ENCODE measurements at regions not wholly inside any gene's neighbourhood (a gene's known extent, or its start where the extent isn't known, plus 50 kb on each side); places are given as distances from the start of the nearest gene placed in this dataset.
A peak's percentile ranks its signal among the peaks of the same experiment; 100 is the strongest.

DNA sequence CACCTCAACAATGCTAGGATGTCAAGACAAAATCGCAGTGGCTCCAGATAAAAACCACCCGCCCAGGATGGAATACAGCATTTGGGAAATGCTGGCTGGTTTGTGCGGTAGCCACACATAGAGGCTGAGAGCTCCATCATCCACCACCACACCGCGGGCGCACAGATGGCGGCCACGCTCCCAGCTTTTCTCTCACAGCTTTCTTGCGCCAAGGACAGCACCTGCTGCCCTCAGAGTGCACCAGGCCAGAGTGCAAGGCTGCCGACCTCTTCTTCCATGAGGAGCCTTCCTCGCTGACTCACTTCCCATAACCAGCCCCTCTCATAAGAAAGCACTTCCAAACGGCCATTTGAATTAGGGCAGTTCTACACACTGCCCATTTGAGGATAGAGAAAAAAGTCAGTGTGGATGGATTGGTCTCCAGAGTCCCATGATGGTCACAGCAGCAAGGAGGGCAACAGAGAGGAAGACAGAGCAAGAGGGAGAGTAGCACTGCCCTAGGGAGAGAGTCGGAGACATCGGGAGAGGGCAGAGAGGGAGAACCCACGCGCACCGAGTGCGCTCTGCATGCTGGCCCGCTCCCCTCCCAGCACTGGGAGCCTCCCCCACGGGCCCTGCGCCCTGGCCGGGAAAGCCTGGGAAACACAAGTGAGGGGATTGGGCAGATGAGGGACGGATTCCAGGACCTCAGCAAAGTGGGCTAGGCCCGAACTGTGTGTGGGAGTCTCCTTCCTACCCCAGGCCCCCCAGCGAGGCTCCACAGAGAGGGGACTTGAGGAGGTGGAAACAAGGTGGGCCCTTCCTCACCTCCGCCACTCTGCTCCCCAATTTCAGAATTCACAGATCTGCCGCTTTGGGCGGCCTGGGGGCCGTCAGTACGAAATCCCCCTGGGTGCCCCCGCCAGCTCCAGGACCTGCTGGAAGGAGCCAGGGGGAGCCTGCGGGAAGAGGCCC lies 156.9 kb downstream of the USP12 start:
- DNase-seq: no peak

DNA sequence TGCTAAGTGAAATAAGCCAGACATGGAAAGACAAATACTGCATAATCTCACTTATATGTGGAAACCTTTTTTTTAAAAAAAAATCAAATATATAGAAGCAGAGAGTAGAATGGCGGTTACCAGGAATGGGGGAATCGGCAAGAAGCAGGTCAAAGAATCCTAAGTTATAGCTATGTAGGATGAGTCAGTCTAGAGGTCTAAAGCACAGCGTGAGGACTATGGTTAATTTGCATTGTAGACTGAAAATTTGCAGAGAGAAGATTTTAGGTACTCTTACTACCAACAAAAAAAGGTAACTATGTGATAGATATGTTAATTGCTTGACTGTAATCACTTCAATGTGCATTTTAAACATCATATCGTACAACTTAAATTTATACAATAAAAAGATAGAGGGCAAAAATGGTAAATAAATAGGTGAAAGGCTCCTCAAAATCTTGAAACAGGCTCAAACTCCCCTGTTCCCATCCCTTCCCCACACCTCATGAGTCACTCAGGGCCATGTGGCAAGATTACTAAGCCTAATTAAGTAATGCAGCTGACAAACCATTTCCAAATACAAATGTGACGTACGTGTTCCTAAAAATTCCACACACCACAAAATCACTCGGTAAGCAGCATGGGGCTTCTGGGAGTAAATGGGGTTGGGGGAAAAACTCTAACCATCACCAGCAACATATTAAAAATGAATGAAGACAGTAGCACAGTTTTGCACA lies 159.0 kb downstream of the USP12 start:
- no peak for DNase-seq

DNA sequence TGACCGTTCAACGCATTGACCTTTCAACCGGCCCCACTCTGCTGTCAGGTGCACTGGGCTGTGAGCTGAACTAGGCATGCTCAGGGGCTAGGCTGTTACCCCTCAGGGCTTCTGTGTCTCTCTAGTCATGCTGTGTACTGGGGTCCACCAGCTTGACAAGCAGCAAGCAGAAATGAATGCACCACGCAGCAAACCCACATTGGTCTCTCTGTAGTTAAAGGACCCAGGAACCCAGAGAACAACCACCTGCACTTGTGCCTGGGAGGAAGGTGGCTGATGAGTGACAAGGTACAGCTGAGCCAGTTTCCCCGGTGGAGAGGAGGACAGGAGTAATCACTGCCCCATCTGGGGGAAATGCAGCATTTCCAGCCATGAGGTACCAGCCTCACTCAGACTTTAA lies 159.9 kb downstream of the USP12 start:
- DNase-seq: no peak

DNA sequence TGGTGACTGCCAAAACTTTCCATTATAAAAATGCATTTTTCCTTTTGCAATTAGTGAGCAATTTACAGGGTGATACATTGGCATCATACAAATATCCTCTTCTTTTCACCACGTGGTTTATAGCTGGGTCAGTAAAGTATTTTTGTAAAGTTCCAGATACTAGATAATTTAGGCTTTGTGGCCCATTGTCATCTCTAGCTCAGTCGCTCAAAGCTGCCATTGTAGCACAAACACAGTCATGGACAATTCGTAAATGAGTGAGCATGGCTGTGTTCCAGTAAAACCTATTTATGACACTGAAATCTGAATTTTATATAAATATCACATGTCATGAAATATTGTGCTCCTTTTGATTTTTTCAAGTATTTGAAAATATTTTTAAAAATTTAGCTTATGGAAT lies 162.9 kb downstream of the USP12 start:
- no peak for DNase-seq

DNA sequence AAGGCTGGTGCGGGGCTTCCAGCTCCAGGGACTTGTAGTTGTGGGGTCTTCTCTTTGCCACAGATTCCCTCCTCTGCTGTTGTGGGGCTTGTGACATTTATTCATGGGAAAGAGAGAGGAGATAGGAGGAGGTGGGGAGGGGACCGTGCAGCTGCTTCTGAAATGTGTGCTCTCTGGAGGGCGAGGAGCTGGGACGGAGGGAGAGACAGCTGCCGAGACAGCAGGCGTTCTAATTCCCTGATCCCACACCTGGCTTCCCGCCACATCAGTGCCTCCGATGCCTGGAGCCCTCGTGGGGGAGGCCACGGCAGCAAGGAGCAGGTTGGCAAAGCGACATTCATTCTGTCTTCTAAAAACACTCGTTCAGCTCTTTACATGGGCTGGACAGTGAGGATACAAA lies 164.4 kb downstream of the USP12 start:
- no peak for DNase-seq

DNA sequence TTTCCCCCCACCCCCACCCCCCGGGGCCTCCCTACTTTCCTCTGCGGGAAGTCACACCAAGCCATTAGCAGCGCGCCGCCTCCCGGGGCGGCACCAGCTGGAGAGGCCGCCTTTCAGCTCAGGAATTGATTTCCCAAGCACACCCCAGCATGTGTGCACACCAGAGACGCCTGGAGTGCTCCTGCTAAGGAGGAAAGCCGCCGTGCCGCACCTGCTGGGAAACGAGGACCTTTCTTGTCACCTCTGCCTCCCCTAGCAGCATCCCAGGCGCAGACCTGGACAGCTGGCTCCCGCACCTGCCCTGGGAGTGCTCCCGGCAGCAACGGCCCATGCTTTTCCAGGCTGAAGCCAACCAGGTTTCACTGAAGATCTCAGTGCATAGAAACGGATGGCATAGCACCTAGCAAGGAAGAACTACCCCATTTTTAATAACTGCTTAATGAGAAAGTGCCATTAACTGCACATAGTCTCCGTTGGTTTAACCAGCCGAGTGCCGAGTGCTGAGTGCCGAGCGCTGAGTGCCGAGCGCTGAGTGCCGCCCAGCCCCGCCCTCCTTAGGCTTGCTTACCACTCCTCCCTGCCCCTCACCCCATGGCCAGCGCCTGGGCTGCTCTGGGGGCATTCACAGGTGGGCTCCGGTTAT lies 165.0 kb downstream of the USP12 start:
- DNase-seq: peak; percentile 69

DNA sequence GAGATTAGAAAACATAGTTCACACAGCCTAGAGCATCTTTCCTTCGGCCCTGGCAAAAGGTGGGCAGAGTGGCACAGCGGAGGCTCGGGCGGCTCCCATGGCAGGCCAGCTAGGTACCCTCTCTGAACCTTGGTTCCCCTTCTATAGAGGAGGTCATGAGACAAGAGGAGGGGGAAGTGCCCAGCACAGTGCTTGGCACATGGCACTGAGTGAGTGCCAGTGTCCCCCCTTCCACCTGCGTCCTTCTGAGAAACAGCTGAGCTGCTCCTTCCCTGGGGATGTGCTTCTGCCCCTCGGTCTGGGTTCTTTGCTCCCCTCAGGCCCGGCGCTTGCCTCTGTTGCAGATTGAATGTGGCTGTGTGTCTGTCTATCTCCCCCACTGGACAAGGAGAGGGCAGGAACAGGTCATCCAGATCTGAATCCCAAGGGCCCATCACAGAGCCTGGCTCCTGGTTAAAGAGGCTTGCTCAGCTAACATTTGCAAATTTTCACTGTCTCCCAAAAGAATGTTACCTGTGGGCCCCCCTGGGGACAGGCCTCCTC lies 165.6 kb downstream of the USP12 start:
- no peak for DNase-seq

DNA sequence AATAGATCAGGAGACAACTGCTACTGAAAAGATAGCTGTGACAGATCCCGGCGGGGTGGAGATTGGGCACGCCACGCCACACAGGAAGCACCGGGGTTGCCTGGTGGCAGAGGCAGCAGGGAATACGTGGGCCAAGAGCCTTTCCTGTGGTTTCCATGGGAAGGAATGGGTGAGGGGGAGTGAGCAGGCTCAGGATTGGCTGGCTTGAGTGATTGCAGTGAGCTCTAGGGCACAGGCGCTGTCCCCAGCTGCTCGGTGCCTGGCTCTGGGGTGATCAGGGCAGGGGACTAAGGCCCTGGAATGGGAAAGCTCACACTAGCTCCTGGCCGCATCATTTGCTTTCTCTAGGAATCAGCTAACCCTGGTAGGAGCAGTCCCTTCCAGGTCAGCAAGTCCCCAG lies 166.1 kb downstream of the USP12 start:
- DNase-seq: no peak

DNA sequence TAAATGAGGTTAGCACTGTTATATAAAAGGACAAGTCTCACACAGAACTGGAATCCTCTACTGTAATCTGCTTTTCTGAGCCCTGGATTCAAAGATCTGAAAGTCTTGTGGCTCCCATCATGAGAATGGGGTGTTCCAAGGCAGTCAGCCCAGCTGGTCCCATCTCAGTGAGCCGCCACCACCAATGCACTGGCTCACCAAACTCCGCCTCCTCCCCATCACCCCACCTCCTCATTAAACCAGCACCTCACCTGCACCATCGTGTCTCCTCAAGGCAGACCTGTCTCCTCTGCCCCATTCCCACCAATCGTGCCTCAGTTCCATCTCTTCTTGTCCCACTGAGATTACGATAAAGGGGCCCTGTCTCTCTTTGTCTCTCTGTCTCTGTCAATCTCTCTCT lies 166.7 kb downstream of the USP12 start:
- no peak for DNase-seq

DNA sequence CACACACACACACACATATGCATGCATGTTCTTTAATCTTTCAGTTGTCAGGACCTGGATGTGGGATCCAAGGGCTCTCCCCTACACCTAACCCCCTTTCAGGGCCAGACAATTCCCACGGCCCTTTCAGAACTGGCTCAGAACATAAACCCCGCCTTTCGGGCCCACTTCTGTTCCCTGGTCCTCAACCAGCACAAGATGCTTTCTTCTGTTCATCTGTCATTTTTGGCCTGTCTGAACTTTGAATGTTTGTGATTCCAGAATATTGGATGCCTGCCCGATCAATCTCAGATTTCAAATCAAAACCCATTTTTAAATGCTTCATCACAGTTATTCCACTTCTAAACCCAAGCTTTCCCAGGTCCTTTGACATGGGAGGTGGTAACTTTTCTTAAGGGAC lies 167.3 kb downstream of the USP12 start:
- no peak for DNase-seq

DNA sequence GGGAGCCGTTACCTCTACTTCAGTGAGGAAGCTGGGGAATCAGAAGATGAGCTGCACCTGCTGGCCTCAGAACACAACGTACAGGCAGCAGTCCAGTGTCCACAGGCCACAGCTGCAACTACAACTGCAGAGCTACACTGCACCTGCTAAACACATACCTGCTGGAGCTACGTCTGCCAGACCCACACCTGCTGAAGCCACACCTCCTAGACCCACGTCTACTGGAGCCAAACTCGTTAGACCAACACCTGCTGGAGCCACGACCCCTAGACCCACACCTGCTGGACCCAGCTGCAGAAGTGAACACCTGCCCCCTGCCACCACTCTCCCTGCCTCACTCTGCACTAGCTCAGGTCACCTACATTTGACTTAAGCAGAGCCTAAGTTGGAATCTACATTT lies 169.9 kb downstream of the USP12 start:
- DNase-seq: no peak

DNA sequence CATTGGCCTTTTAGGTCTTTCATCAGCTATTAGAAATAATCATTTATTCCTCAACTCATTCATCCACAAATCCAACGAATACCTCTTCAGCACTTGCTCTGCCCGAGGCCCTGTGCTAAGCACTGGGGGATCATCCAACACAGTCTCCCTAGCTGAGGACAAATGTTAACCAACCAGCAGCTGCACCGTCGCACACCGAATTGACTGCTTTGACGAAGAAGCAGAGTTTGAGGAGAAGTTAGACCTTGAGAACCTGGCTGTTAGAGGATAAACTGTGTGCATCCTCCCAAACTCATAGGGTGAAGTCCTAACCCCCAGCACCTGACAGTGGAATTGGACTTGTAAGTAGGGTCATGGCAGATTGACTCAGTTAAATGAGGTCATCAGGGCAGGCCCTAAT lies 170.9 kb downstream of the USP12 start:
- no peak for DNase-seq

DNA sequence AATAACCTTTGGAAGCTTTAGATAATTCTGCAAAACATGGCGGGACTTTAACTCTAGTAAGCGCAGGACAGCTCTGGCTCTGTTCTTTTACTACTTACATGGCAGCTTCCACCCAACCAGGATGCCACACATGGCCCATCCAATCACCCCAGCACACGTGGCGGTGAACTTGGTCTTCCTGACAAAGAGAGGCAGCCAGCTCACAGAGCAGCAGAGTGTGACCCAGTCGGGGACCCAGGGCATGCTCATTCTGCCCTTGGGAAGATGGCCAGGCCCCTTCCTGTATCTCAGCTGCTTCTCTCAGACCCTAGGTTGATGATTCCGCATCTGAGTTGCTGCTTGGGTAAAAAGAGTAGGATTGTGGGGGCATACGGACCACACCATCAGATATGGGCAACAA lies 172.1 kb downstream of the USP12 start:
- no peak for DNase-seq

DNA sequence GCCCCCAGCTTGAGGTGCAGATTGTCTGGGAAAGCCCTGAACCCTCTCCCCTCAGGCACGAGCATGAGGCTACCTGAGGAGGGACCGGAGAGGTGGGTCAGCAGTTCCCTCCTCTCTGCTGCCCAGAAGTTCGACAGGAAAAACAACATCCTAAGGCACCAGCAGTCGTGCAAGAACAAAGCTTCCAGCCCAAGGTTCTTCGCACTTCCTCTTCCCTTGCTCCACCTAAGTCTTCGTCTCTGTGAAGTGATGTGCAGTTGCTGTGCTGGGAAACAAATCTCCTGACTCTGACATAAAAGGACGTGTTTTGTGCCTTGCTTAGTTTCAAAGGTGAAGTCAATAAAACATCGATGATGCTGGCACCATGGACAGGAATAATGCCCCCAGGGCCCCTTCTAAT lies 173.3 kb downstream of the USP12 start:
- DNase-seq: no peak

DNA sequence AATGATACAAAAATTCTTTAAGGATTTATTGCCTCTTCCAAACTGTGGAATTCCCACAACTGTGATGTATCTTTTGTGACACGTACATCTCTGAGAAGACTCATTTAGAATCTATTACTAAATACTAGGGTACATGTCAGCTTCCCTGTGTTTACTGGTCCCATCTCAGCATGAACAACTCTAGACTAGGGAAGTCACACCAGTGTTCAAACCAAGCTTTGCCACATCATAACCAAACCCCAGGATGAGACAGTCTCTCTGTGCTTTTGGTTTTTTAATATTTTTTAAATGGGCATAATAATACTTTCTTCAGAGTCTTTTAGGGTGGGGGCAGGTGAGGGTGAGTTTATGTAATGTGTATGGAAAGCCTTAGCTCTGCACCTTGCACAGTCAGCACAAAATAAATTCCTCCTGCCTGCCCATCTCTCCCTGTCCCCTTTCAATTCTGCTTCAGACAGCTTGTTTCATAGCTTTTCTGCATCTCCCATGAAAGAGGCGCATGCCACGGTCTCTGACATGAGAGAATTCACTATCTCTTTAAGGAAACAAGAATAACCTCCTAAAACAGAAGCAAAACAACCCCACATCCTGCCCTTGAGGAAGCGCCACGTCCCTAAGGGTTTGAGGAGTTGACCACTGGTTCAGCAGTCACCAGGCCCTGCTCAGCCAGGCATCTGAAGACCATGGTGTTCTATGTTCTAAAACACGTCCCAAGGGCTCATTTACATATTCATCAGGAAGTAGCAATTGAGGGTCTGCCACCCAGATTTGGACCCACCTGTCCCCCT lies 174.5 kb downstream of the USP12 start:
- DNase-seq: no peak

DNA sequence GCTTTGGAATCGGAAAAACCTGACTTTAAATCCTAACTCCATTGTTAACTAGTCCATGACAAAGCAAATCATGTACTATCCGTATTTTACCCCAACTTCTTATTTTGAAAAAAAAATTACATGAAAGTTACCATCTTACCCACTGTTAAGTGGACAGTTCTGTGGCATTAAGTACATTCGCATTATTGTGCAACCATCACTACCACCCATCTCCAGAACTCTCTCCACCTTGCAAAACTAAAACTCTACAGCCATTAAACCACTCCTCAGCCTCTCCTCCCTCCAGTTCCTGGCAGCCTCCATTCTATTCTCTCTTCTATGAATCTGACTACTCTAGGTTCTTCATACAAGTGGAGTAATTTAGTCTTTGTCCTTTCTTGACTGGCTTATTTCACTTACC lies 176.5 kb downstream of the USP12 start:
- no peak for DNase-seq

DNA sequence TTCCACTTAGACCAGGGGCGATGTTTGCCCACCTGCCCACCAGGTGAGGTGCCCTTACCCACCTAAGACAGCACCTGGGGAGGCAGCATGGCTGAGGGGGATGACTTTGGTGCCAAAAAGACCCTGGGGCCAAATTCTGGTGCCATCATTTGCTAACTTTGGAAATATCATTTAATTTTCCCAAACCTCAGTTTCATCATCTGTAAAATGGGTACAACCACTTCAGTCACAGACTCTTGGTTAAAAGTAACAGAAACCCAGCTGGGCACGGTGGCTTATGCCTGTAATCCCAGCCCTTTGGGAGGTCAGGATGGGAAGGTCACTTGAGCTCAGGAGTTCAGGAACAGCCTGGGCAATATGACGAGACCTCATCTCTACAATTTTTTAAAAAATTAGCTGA lies 177.8 kb downstream of the USP12 start:
- DNase-seq: no peak

DNA sequence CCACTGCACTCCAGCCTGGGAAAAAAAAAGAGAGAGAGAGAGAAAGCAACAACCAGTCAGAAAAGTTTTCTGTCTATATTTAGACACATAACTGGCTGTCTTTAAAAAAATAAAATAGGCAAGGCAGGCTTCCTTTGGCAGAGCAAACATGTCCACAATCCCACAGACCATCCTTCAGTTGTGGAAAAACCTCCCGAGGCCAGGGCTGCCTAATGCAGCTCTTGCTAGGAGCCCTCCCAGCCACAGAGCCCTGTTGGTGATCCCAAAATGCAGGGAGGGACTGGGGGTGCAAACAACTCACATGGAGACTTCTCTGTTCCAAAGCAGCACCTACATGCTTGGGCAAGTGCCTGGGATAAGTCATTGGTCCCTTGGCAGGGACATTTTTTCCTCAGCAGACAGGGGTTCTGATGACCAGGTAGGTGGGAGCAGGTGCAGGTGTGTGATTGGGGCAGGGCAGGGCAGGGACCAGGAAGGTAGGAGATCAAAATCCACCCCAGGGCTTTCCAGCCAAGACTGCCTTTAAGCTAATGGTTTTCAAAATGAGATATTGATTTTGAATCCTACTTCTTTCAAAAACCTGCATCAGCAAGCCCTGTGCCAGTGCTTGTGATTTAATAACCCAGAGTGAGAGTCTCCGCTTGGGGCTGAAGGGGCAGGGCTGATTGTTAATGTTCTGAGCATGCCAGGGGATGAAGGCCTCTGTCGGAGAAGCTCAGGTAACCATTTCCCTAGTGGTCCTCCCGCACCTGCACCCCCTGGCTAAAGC lies 178.5 kb downstream of the USP12 start:
- DNase-seq: no peak

DNA sequence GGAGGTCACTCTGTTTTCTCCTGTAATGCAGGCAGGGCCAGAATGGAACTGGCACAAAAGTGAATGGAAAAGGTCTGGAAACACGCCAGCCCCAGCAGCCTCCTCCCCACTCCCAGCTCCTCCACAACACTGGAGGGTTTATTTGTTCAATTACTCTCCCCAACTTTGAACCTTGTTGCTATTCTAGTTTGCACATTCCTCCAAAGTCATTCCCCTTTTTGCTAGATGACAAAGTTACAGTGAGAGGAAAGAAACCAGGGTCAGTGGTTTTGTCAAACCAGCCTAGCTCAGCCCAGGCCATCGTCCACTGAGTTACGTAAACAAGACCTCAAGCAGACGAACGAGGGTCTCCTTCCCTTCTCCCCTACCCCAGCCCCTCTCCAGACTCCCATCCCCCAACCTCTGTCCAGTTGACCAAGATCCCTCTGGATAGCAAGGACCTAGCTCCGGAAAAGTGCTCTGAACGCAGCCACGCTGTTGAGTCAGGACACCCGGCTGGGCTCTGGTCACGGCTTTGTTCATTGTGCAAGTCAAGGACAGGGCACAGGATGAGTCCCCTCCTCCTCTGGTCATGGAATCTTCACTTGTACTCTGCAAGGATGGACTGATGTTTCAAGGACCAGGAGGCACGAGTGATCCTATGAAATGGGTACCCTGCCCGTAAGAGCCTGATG lies 180.0 kb downstream of the USP12 start:
- no peak for DNase-seq

DNA sequence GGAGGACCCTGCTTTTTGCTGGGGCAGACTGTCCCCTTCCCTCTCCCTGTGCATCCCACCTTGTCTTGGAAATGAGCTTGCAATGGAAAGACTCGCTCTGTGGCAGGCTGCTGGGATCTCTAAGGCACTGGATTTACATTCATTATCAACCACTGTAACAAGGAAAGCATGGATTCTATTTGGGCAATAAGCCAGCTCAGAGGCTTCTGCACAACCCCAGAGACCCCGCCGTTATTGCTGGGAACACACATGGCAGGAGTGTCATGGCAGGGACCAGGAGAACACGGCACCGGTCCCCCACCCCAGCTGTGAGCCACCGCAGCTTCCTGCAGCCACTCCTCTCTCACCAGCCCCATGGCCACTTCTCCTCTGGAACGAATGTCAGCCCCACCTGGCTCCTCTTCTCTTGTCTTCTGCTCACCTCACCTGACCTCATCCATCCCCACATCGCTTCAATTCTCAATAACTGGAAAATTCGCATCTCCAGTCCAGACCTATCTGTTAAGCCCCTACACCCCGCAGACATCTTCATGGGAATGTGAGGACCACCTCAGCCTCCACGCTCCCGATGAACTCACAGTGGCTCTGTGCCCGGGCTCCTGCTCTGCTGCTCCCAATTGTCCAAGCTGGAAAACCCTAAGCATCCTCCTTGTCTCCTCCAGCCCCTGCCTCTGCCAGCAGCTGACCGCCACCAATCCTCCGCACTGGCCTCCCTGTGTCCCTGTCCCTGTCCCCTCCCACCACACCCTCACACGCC lies 181.5 kb downstream of the USP12 start:
- no peak for DNase-seq
